WTC11 (cell line): ENCODE measurements at regions not wholly inside any gene's neighbourhood (a gene's known extent, or its start where the extent isn't known, plus 50 kb on each side); places are given as distances from the start of the nearest gene placed in this dataset.

Experiments
- ESRRA ChIP-seq: sonication (generic); formaldehyde crosslinking; IDR thresholded peaks from 2 replicates; pipeline ENCODE4 v1.8.1; 2022; ENCODE audit warnings: mild to moderate bottlenecking, missing genetic modification reagents, borderline replicate concordance
- HMGA2 ChIP-seq: fragments of 250-450 bp; sonication (Bioruptor Pico); IDR thresholded peaks from 2 replicates; pipeline ENCODE4 v1.4.0; 2021; ENCODE audit warnings: mild to moderate bottlenecking, moderate library complexity
- IRF2 ChIP-seq: sonication (generic); formaldehyde crosslinking; IDR thresholded peaks from 2 replicates; pipeline ENCODE4 v1.8.0; 2022; ENCODE audit warnings: low read depth, missing genetic modification reagents, borderline replicate concordance
- USF1 ChIP-seq: sonication (generic); formaldehyde crosslinking; IDR thresholded peaks from 2 replicates; pipeline ENCODE4 v1.8.0; 2022; ENCODE audit warnings: mild to moderate bottlenecking, missing genetic modification reagents
- ZSCAN18 ChIP-seq: fragments of 250-450 bp; sonication (Bioruptor Pico); IDR thresholded peaks from 2 replicates; pipeline ENCODE4 v2.1.2; 2022; ENCODE audit warnings: mild to moderate bottlenecking, moderate library complexity
- TF ChIP-seq, protein P1 (sequence below): fragments of 200-600 bp; IDR thresholded peaks from 2 replicates; pipeline ENCODE4 v1.8.0; 2022; ENCODE audit warnings: antibody characterized with exemption
- TF ChIP-seq, protein P2 (sequence below): sonication (generic); formaldehyde crosslinking; IDR thresholded peaks from 2 replicates; pipeline ENCODE4 v1.8.0; 2023; ENCODE audit warnings: missing genetic modification reagents
- TF ChIP-seq, protein P3 (sequence below): sonication (generic); formaldehyde crosslinking; IDR thresholded peaks from 2 replicates; pipeline ENCODE4 v1.8.1; 2023; ENCODE audit warnings: mild to moderate bottlenecking, missing genetic modification reagents, moderate library complexity

- TF ChIP-seq, protein P1, sequence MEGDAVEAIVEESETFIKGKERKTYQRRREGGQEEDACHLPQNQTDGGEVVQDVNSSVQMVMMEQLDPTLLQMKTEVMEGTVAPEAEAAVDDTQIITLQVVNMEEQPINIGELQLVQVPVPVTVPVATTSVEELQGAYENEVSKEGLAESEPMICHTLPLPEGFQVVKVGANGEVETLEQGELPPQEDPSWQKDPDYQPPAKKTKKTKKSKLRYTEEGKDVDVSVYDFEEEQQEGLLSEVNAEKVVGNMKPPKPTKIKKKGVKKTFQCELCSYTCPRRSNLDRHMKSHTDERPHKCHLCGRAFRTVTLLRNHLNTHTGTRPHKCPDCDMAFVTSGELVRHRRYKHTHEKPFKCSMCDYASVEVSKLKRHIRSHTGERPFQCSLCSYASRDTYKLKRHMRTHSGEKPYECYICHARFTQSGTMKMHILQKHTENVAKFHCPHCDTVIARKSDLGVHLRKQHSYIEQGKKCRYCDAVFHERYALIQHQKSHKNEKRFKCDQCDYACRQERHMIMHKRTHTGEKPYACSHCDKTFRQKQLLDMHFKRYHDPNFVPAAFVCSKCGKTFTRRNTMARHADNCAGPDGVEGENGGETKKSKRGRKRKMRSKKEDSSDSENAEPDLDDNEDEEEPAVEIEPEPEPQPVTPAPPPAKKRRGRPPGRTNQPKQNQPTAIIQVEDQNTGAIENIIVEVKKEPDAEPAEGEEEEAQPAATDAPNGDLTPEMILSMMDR, result no peak
- TF ChIP-seq HMGA2 (CRISPR knock-in tag) (no peak), USF1 (CRISPR knock-in tag) (no peak), IRF2 (CRISPR knock-in tag) (no peak), ZSCAN18 (no peak), ESRRA (CRISPR knock-in tag) (peak; percentile 97)
- TF ChIP-seq, protein P2, sequence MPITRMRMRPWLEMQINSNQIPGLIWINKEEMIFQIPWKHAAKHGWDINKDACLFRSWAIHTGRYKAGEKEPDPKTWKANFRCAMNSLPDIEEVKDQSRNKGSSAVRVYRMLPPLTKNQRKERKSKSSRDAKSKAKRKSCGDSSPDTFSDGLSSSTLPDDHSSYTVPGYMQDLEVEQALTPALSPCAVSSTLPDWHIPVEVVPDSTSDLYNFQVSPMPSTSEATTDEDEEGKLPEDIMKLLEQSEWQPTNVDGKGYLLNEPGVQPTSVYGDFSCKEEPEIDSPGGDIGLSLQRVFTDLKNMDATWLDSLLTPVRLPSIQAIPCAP (CRISPR knock-in tag), result no peak
- TF ChIP-seq, protein P3, sequence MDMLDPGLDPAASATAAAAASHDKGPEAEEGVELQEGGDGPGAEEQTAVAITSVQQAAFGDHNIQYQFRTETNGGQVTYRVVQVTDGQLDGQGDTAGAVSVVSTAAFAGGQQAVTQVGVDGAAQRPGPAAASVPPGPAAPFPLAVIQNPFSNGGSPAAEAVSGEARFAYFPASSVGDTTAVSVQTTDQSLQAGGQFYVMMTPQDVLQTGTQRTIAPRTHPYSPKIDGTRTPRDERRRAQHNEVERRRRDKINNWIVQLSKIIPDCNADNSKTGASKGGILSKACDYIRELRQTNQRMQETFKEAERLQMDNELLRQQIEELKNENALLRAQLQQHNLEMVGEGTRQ, result no peak
These were observed 417.8 kb downstream of the MIAT start for GRCh38 chr22:27075028-27075678.
